ENCODE measurements at regions not wholly inside any gene's neighbourhood (a gene's known extent, or its start where the extent isn't known, plus 50 kb on each side); places are given as distances from the start of the nearest gene placed in this dataset.

DNA sequence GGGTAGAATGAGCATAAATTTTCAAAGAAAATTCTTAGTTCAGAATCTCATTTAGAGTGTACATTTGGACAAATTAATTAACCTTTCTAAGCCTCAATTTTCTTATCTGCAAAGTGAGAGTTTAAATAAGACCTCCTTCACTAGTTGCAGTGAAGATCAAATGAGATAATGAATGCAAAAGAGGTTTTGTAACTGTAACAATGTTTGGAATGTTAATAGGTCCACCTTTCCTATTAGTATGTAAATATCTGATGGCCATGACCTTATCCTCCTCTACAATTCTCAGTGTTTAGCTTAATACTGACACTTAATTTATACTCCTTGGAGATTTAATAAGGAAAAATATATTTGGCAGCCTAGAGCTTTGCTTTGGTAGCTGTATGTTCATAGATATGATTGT lies 138.8 kb downstream of the GABRG1 start:
- TF ChIP-seq JUND (IDR thresholded peaks at IDR 0.05; ENCODE audit: low read depth): no peak
- in situ Hi-C loops (cut with HindIII; ENCODE audit: low pct_unique_long_range_greater_than_20kb, low sequenced_read_pairs): no loop called here
- DNase-seq (ENCODE audit: low read depth in 1 of 2, low spot score in 1 of 2): no peak

DNA sequence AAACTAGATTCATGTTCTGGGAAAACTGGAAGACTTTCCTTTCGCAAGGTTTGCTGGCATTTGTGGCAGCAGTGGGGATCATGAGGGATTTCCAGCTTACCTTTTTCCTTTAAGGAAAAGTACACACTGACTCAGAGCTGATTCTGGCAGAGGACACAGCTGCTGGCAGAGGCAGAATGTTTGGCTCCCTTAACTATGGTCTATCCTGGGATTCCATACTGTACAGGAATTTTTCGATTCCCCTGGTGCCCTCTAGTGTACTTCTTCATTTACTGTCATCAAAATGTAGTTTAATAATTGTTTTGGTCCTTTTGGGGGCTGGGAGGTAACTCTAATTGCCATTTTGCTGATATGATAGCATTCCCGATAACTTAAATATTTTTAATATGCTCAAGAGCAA lies 152.7 kb downstream of the GABRG1 start:
- in situ Hi-C loops (cut with HindIII; ENCODE audit: low pct_unique_long_range_greater_than_20kb, low sequenced_read_pairs): no loop called here
- no peak for TF ChIP-seq JUND (IDR thresholded peaks at IDR 0.05; ENCODE audit: low read depth)

DNA sequence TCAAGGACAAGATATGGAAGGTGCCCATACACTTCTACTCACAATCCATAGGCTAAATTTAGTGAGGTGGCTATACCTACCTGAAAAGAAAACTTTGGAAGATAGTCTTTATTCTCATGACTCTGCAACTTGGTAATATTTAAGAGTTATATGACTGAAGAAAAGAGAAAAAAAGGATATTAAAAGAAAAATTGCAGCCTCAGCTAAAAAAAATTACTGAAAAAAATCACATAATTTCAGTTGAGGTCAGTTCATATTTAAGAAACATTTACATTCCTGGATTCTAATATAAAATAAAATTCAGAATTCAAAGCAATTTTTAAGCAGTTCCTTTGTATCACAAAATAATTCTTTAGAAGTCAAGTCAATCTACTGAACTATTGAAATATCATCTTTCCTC lies 166.5 kb downstream of the GABRG1 start:
- no peak for TF ChIP-seq JUND (IDR thresholded peaks at IDR 0.05; ENCODE audit: low read depth)
- in situ Hi-C loops (cut with HindIII; ENCODE audit: low pct_unique_long_range_greater_than_20kb, low sequenced_read_pairs): no loop called here
- no peak for DNase-seq (ENCODE audit: low read depth in 1 of 2, low spot score in 1 of 2)

More for the DNA sequence above, 152.7 kb downstream of the GABRG1 start:
- peak in 1 of 2 experiments; percentile 37 for DNase-seq (ENCODE audit: low read depth in 1 of 2, low spot score in 1 of 2)

DNA sequence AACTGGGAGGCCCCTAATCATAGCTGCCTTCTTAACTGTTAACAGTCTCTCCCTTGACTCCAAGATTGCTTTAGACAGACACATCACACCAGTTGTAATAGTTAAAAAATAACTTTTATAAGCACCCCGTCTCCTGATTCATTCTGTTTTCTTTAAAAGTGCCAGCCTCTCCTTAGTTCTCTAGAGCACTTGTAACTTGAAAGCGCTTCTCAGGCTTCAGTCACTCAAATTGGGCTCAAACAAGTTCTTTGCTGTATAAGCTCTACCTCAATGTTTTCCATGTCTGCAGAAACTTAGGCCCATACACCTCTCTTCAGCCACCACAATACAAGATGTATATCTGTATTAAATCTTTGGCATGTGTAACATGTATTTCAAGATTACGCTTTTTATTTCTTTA lies 169.6 kb downstream of the GABRG1 start:
- in situ Hi-C loops (cut with HindIII; ENCODE audit: low pct_unique_long_range_greater_than_20kb, low sequenced_read_pairs): no loop called here
- no peak for DNase-seq (ENCODE audit: low read depth in 1 of 2, low spot score in 1 of 2)
- TF ChIP-seq JUND (IDR thresholded peaks at IDR 0.05; ENCODE audit: low read depth): no peak

DNA sequence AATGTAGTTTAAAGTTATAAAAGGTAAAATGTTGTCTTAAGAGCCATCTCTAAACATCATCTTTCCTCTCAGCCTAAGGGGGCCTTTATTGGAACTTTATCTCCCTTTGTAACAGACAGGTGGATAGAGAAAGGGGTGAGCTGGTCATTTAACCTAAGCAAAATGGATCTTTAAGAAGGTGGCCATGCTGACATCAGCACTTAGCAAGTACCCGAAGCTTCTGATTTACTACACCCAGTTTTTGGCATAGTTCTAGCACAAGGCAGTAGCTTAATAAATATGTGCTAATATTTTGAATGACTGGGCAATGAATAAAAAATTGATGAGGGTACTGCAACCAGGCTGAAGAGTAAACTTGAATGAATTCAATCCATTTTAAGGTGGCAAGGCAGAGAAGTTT lies 172.7 kb downstream of the GABRG1 start:
- no peak for TF ChIP-seq JUND (IDR thresholded peaks at IDR 0.05; ENCODE audit: low read depth)
- no peak for DNase-seq (ENCODE audit: low read depth in 1 of 2, low spot score in 1 of 2)
- in situ Hi-C loops (cut with HindIII; ENCODE audit: low pct_unique_long_range_greater_than_20kb, low sequenced_read_pairs): no loop called here

DNA sequence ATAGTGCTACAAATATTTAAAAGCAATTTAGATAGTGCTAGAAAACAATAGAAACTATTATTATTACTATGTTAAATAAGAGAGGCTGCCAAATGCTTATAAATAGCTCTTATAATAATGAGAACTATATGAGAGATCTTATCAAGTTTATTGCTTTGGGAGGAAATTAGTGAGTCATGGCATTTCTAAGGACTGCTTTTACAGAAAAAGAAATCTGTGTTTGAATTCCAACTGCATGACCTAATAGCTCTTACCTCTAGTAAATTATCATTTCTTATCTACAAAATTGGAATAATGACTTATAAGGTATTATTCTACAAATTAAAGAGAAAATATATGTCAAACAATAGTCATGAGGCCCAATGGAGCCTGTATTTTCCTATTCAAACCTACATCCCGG lies 177.2 kb downstream of the GABRG1 start:
- in situ Hi-C loops (cut with HindIII; ENCODE audit: low pct_unique_long_range_greater_than_20kb, low sequenced_read_pairs): no loop called here
- no peak for TF ChIP-seq JUND (IDR thresholded peaks at IDR 0.05; ENCODE audit: low read depth)
- no peak for DNase-seq (ENCODE audit: low read depth in 1 of 2, low spot score in 1 of 2)

DNA sequence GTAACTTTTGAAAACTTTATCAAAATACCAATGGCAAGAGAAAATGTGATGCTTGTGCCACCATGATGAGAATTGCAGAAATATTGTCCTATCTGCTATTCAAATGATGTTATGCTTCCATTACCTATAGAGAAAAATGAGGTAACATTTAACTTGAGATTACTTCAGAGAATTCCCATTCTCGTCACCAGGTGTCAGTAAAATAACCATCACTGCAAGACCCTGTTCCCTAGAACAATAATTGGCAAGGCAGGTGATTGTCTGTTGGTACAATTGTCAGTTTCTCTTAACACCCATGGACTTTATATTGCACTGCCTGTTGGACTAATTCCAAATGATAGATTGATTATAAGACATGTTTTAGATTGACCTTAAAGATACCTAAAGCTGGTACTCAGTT lies 179.9 kb downstream of the GABRG1 start:
- no peak for DNase-seq (ENCODE audit: low read depth in 1 of 2, low spot score in 1 of 2)
- in situ Hi-C loops (cut with HindIII; ENCODE audit: low pct_unique_long_range_greater_than_20kb, low sequenced_read_pairs): no loop called here
- no peak for TF ChIP-seq JUND (IDR thresholded peaks at IDR 0.05; ENCODE audit: low read depth)

DNA sequence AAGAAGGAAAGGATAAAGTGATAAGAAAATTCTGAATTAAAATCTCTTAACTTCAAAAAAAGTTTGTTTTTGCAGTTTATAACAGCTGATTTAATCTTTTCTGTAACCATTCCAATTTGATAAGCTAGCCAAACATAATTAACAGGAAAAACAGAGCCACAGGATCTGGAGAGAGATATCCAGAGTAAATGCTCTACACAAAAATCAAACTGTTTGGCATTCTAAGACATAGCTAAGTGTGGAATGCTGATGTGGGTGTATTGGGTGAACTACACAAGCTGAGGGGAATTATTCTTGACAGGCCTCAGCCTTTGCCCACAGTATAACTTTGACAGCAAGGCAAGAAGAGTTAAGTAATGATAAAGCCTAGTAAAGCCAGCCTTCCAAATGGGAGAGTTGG lies 184.8 kb downstream of the GABRG1 start:
- TF ChIP-seq JUND (IDR thresholded peaks at IDR 0.05; ENCODE audit: low read depth): no peak
- no peak for DNase-seq (ENCODE audit: low read depth in 1 of 2, low spot score in 1 of 2)
- in situ Hi-C loops (cut with HindIII; ENCODE audit: low pct_unique_long_range_greater_than_20kb, low sequenced_read_pairs): no loop called here

DNA sequence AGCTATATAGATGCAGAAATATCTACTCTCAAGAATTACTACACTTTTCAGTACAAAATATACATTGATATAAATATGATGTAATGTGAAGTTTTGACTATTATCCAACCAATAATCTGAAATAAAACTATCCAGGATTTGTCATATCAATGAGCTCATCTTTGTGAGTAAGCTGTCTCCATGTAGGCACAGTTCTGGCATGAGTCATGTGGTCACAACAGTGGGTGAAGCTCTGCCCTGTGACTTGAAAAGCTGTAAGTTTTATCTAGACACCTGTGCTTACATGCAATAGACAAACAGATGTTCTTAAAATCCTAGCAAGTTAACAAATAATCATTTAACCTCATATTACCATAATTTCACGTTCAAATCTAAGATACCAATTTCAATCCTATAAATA lies 192.7 kb downstream of the GABRG1 start:
- DNase-seq (ENCODE audit: low read depth in 1 of 2, low spot score in 1 of 2): no peak
- TF ChIP-seq JUND (IDR thresholded peaks at IDR 0.05; ENCODE audit: low read depth): no peak
- in situ Hi-C loops (cut with HindIII; ENCODE audit: low pct_unique_long_range_greater_than_20kb, low sequenced_read_pairs): no loop called here

DNA sequence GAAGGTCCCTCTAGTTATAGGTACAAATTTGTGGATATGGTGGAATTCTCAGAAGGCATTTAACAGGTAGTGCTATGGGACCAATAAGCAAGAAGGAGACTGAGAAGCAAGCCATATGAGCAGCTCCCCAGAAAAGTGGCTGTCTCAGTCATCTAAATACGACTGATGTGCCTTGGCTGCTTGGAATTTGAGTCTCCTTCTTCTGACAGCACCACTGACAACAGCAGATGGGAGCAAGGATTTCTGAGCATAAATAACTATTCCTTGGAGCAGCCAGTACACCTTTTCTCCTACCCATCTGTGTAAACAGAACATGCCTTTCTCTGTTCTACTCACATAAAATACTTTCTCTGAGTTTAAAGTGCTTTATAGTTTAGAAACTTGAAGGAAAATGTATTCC lies 196.2 kb downstream of the GABRG1 start:
- DNase-seq (ENCODE audit: low read depth in 1 of 2, low spot score in 1 of 2): no peak
- TF ChIP-seq JUND (IDR thresholded peaks at IDR 0.05; ENCODE audit: low read depth): no peak
- in situ Hi-C loops (cut with HindIII; ENCODE audit: low pct_unique_long_range_greater_than_20kb, low sequenced_read_pairs): no loop called here

DNA sequence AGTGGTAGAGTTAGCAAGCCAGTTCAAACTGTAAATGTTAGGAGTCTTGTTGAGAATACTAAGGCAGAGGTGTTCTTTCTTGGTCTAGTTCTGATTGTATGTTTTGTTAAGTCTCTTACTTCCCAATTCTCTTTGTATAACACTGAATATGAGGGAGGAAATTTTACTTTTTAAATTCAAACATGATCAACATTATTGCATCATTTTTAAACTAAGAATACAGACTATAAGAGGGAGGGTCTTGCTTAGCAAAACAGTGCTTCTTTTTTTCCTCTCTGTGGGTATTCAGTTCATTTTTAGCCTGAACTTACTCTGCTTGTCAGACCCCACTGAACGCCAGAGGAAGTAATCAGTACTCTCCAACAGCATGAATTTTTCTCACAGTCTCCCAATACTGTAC lies 198.0 kb downstream of the GABRG1 start:
- in situ Hi-C loops (cut with HindIII; ENCODE audit: low pct_unique_long_range_greater_than_20kb, low sequenced_read_pairs): no loop called here
- no peak for TF ChIP-seq JUND (IDR thresholded peaks at IDR 0.05; ENCODE audit: low read depth)
- no peak for DNase-seq (ENCODE audit: low read depth in 1 of 2, low spot score in 1 of 2)

DNA sequence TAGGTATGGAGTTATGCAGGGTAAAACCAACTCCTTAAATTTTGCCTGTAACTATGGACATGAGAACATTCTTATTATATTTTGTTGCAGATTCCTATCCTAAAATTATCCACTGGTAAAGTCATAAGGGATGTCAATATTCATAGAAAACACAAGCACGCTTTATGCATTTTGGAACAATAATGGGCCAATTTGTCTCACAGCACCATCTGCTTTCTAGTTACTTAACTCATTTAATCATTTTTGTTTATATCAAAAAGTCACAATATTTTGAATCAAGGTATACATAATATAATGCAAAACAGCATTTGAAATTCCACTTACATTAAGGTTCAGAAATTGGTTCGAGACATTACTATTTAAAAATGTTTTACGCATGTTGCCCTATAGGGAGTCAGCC lies 203.0 kb downstream of the GABRG1 start:
- no peak for TF ChIP-seq JUND (IDR thresholded peaks at IDR 0.05; ENCODE audit: low read depth)
- in situ Hi-C loops (cut with HindIII; ENCODE audit: low pct_unique_long_range_greater_than_20kb, low sequenced_read_pairs): no loop called here
- DNase-seq (ENCODE audit: low read depth in 1 of 2, low spot score in 1 of 2): no peak

DNA sequence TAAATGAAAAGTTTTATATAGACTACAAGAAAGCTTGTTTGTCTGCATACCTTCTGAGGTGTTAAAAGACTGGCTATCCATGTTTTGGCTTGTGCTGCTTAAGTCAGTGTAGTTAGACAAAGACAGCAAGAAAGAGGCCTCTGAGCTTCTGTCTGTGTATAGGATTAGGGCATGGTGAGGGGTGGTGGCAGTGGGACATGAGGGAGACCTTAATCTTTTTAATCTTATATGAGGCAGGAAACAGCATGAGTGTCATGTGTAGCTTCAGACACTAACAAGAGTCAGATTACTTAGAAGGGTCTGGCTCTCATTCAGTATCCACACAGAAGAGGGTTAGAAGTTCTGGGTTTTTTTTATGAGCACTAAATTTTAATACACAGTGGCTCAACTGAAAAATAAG lies 213.3 kb downstream of the GABRG1 start:
- in situ Hi-C loops (cut with HindIII; ENCODE audit: low pct_unique_long_range_greater_than_20kb, low sequenced_read_pairs): no loop called here
- no peak for TF ChIP-seq JUND (IDR thresholded peaks at IDR 0.05; ENCODE audit: low read depth)
- DNase-seq (ENCODE audit: low read depth in 1 of 2, low spot score in 1 of 2): no peak

DNA sequence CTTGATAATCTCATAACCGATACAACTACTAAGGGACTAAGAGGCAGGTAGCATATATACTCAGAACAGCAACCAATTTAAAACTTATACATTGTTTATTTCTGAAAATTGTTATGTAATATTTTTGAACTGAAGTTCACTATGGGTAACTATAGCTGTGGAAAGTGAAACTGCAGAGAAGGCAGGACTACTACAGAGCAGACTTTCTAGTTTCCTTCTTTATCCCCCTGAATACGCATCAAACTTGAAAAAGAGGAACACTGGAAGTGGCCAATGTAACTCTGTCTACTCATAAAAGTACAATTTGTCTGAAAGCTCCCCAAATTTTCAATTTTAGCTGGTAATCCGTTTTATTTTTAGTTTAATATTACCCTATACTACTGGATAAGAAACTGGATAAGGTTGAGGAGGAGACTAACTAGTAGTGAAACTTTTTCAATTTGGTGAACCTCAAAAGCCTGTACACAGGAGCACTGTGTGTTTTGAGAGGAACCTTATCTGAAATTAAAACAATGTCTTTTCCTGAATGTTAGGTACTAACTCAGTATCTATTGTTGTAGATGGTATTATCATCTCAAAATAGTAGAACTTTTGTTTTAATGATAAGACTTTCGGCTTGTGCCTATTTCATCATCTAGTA lies 225.8 kb downstream of the GABRG1 start:
- no peak for TF ChIP-seq JUND (IDR thresholded peaks at IDR 0.05; ENCODE audit: low read depth)
- in situ Hi-C loops (cut with HindIII; ENCODE audit: low pct_unique_long_range_greater_than_20kb, low sequenced_read_pairs): no loop called here
- DNase-seq (ENCODE audit: low read depth in 1 of 2, low spot score in 1 of 2): no peak
